Globus pallidus (tissue), 1 donor: ENCODE measurements at regions not wholly inside any gene's neighbourhood (a gene's known extent, or its start where the extent isn't known, plus 50 kb on each side); places are given as distances from the start of the nearest gene placed in this dataset.
"Not testable (repeated sequence)": the region's sequence is repeated elsewhere in the genome, so short reads cannot be mapped to it uniquely, and the experiment has no call there.

Experiments
- DNase-seq: peaks from one replicate; pipeline ENCODE4 v3.0.0-alpha.2; 2015; ENCODE audit warnings: low spot score

GRCh38 chr12:17097674-17098073, 491.7 kb upstream of the LMO3 start:
- no peak for DNase-seq

- DNase-seq: no peak
These were observed 478.9 kb upstream of the LMO3 start for GRCh38 chr12:17084831-17085230.

GRCh38 chr12:17079251-17079909, 473.4 kb upstream of the LMO3 start:
- no peak for DNase-seq

GRCh38 chr12:17077594-17077993, 471.6 kb upstream of the LMO3 start:
- DNase-seq: no peak

GRCh38 chr12:17076811-17077210, 470.8 kb upstream of the LMO3 start:
- no peak for DNase-seq

GRCh38 chr12:17076028-17076744, 470.2 kb upstream of the LMO3 start:
- DNase-seq: no peak

GRCh38 chr12:17064834-17065233, 458.9 kb upstream of the LMO3 start:
- DNase-seq: no peak

- DNase-seq: no peak
These were observed 456.5 kb upstream of the LMO3 start for GRCh38 chr12:17062267-17063036.

GRCh38 chr12:17060260-17060659, 454.3 kb upstream of the LMO3 start:
- no peak for DNase-seq

GRCh38 chr12:17056546-17056945, 450.6 kb upstream of the LMO3 start:
- DNase-seq: no peak

- DNase-seq: no peak
These were observed 433.0 kb upstream of the LMO3 start for GRCh38 chr12:17038923-17039322.

- DNase-seq: no peak
These were observed 429.4 kb upstream of the LMO3 start for GRCh38 chr12:17035372-17035771.

GRCh38 chr12:17030338-17030737, 424.4 kb upstream of the LMO3 start:
- no peak for DNase-seq

- no peak for DNase-seq
These were observed 422.4 kb upstream of the LMO3 start for GRCh38 chr12:17028348-17028747.

GRCh38 chr12:17025424-17025823, 419.5 kb upstream of the LMO3 start:
- DNase-seq: not testable (repeated sequence)

GRCh38 chr12:17020765-17021164, 414.8 kb upstream of the LMO3 start:
- DNase-seq: no peak

GRCh38 chr12:17017402-17017801, 411.4 kb upstream of the LMO3 start:
- no peak for DNase-seq

GRCh38 chr12:17016116-17016864, 410.3 kb upstream of the LMO3 start:
- no peak for DNase-seq

GRCh38 chr12:17015501-17015900, 409.5 kb upstream of the LMO3 start:
- DNase-seq: no peak

- DNase-seq: not testable (repeated sequence)
These were observed 401.6 kb upstream of the LMO3 start for GRCh38 chr12:17007442-17008040.

- not testable (repeated sequence) for DNase-seq
These were observed 392.6 kb upstream of the LMO3 start for GRCh38 chr12:16998538-16998937.

GRCh38 chr12:16984484-16984883, 378.5 kb upstream of the LMO3 start:
- no peak for DNase-seq
